ENCODE measurements at regions not wholly inside any gene's neighbourhood (a gene's known extent, or its start where the extent isn't known, plus 50 kb on each side); places are given as distances from the start of the nearest gene placed in this dataset.

GRCh38 chr15:95328559-95328958 lies 1001.9 kb upstream of the NR2F2 start:
- no peak for TF ChIP-seq CTCF (IDR thresholded peaks at IDR 0.05; ENCODE audit: low read length)
- no peak for TF ChIP-seq EZH2 (IDR thresholded peaks at IDR 0.05; ENCODE audit: borderline replicate concordance, low read length)
